ENCODE measurements at regions not wholly inside any gene's neighbourhood (a gene's known extent, or its start where the extent isn't known, plus 50 kb on each side); places are given as distances from the start of the nearest gene placed in this dataset.

DNA sequence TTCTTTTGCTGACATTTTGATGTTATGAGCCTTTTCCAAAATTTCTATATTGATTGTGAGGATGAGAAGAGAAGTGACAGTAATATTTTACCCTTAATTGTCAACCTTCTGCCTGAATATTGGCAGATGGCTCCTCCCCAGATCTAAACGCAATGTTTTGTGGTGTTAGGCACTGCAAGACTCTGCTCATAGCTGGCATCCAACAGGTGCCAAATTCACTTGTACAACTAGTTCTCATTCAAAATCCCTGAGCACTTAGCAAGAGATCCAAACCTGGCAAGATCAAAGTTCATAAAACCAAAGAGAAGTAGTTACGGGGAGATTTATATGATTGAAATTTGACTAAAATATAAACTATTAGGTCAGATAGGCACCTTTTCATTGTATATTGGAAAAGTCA lies 901.7 kb upstream of the INTU start:
- TF ChIP-seq POLR2A (IDR thresholded peaks at IDR 0.05), result no peak
- TF ChIP-seq, protein P1, sequence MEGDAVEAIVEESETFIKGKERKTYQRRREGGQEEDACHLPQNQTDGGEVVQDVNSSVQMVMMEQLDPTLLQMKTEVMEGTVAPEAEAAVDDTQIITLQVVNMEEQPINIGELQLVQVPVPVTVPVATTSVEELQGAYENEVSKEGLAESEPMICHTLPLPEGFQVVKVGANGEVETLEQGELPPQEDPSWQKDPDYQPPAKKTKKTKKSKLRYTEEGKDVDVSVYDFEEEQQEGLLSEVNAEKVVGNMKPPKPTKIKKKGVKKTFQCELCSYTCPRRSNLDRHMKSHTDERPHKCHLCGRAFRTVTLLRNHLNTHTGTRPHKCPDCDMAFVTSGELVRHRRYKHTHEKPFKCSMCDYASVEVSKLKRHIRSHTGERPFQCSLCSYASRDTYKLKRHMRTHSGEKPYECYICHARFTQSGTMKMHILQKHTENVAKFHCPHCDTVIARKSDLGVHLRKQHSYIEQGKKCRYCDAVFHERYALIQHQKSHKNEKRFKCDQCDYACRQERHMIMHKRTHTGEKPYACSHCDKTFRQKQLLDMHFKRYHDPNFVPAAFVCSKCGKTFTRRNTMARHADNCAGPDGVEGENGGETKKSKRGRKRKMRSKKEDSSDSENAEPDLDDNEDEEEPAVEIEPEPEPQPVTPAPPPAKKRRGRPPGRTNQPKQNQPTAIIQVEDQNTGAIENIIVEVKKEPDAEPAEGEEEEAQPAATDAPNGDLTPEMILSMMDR (IDR thresholded peaks at IDR 0.05), result no peak
- TF ChIP-seq POLR2AphosphoS5 (IDR thresholded peaks at IDR 0.05), result no peak
- no peak for TF ChIP-seq EP300 (IDR thresholded peaks at IDR 0.05)
